ENCODE measurements at regions not wholly inside any gene's neighbourhood (a gene's known extent, or its start where the extent isn't known, plus 50 kb on each side); places are given as distances from the start of the nearest gene placed in this dataset.

- TF ChIP-seq POLR2AphosphoS5 (IDR thresholded peaks at IDR 0.05) (no peak), EP300 (IDR thresholded peaks at IDR 0.05) (no peak), POLR2A (IDR thresholded peaks at IDR 0.05) (no peak), CTCF (IDR thresholded peaks at IDR 0.05) (no peak)
- intact Hi-C loops (cut with DNase I): no loop called here
- no peak for DNase-seq
- no peak overlapping the region for H3K27ac ChIP-seq
- H3K9me3 ChIP-seq: no peaks in the 10 kb centered on the region
- WGBS, 2 donors: 64 to 76% methylated on average over 17 of the region's 17 CpGs
- peaks cover 0 to 1% (median 0%) of the 10 kb centered on the region in 4 donors for H3K4me1 ChIP-seq
- no peak overlapping the region for H3K4me3 ChIP-seq
- no peaks in the 10 kb centered on the region for H3K36me3 ChIP-seq
- H3K27me3 ChIP-seq: peaks cover 0 to 34% (median 9%) of the 10 kb centered on the region in 3 donors
Observed at GRCh38 chr18:78246588-78246987, 733.0 kb upstream of the SALL3 start.

- Histone ChIP-seq H3K4me3 (no peak overlapping the region), H3K4me1 (no peaks in the 10 kb centered on the region), H3K36me3 (no peaks in the 10 kb centered on the region), H3K27ac (no peak overlapping the region), H3K9me3 (no peaks in the 10 kb centered on the region), H3K27me3 (peaks cover 0 to 34% (median 9%) of the 10 kb centered on the region in 3 donors)
- no peak for DNase-seq
- intact Hi-C loops (cut with DNase I): no loop called here
- TF ChIP-seq POLR2A (IDR thresholded peaks at IDR 0.05) (no peak), POLR2AphosphoS5 (IDR thresholded peaks at IDR 0.05) (no peak), EP300 (IDR thresholded peaks at IDR 0.05) (no peak), CTCF (IDR thresholded peaks at IDR 0.05) (no peak)
- 86% methylated on average over 14 of the region's 14 CpGs for WGBS, 2 donors
Observed at GRCh38 chr18:78247615-78248289, 731.9 kb upstream of the SALL3 start.

- no peak for TF ChIP-seq CTCF (IDR thresholded peaks at IDR 0.05)
- TF ChIP-seq POLR2AphosphoS5 (IDR thresholded peaks at IDR 0.05): no peak
- no peak for TF ChIP-seq EP300 (IDR thresholded peaks at IDR 0.05)
- no peak for TF ChIP-seq POLR2A (IDR thresholded peaks at IDR 0.05)
- DNase-seq: no peak
- Histone ChIP-seq H3K4me1 (no peaks in the 10 kb centered on the region), H3K27ac (no peak overlapping the region), H3K27me3 (no peaks in the 10 kb centered on the region), H3K4me3 (no peak overlapping the region), H3K36me3 (no peaks in the 10 kb centered on the region), H3K9me3 (no peaks in the 10 kb centered on the region)
- intact Hi-C loops (cut with DNase I): no loop called here
- 89 to 92% methylated on average over 10 of the region's 10 CpGs for WGBS, 2 donors
Observed at GRCh38 chr18:78255013-78255412, 724.6 kb upstream of the SALL3 start.

GRCh38 chr18:78268226-78268988 is 711.2 kb upstream of the SALL3 start:
- no peak for DNase-seq
- TF ChIP-seq EP300 (IDR thresholded peaks at IDR 0.05) (no peak), POLR2AphosphoS5 (IDR thresholded peaks at IDR 0.05) (no peak), CTCF (IDR thresholded peaks at IDR 0.05) (no peak), POLR2A (IDR thresholded peaks at IDR 0.05) (no peak)
- Histone ChIP-seq H3K9me3 (no peaks in the 10 kb centered on the region), H3K4me3 (no peak overlapping the region), H3K36me3 (no peaks in the 10 kb centered on the region), H3K4me1 (no peaks in the 10 kb centered on the region), H3K27ac (no peak overlapping the region), H3K27me3 (no peaks in the 10 kb centered on the region)
- intact Hi-C loops (cut with DNase I): no loop called here
- 86% methylated on average over 26 of the region's 26 CpGs for WGBS, 2 donors

Data from sigmoid colon (tissue), 6 donors.